ENCODE measurements at regions not wholly inside any gene's neighbourhood (a gene's known extent, or its start where the extent isn't known, plus 50 kb on each side); places are given as distances from the start of the nearest gene placed in this dataset.
"Not testable (repeated sequence)": the region's sequence is repeated elsewhere in the genome, so short reads cannot be mapped to it uniquely, and the experiment has no call there.

DNA sequence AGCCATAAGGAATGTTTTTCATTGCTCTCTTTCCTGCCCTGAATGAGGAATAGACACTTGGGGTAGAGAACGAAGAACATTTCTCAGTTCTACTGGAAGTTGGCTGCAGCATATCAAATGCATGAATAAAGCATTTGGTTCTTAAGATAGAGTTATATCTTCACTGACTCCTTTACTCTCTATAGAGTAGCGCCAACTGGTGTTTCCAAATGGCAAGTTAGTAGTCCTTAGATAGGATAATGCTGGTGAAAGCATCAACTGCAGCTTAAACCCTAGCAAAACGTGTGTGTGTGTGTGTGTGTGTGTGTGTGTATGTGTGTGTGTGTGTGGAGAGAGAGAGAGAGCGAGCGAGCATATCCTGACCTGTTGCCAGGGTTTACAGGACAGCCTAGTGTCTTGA is 62.2 kb upstream of the FRMPD4 start:
- TF ChIP-seq, protein P1, sequence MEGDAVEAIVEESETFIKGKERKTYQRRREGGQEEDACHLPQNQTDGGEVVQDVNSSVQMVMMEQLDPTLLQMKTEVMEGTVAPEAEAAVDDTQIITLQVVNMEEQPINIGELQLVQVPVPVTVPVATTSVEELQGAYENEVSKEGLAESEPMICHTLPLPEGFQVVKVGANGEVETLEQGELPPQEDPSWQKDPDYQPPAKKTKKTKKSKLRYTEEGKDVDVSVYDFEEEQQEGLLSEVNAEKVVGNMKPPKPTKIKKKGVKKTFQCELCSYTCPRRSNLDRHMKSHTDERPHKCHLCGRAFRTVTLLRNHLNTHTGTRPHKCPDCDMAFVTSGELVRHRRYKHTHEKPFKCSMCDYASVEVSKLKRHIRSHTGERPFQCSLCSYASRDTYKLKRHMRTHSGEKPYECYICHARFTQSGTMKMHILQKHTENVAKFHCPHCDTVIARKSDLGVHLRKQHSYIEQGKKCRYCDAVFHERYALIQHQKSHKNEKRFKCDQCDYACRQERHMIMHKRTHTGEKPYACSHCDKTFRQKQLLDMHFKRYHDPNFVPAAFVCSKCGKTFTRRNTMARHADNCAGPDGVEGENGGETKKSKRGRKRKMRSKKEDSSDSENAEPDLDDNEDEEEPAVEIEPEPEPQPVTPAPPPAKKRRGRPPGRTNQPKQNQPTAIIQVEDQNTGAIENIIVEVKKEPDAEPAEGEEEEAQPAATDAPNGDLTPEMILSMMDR (conservative IDR thresholded peaks at IDR 0.05; ENCODE audit: low read depth, low read length) = no peak
- DNase-seq (ENCODE audit: low read depth) = no peak
- H3K4me3 ChIP-seq (ENCODE audit: low read length) = no peak overlapping the region

DNA sequence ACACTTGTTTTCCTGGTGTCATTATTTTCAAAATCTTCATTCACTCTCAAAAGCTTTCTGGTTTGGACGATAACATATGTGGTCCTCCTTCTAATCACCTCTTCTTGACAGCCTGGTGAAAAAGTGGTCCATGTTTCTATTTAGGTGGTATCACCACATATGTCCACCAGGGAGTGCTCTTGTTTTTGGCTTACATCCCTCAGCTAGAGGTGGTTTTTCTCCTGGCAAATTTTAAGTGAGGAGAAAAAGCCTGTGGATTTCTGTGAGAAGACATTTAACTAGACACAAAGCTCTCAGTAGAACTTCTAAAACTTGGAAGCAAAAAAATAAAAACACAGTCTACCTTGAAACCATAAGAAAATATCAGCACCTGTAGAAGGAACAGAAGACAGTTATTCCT is 58.0 kb upstream of the FRMPD4 start:
- H3K4me3 ChIP-seq (ENCODE audit: low read length) = no peak overlapping the region
- no peak for DNase-seq (ENCODE audit: low read depth)
- TF ChIP-seq, protein P1 (conservative IDR thresholded peaks at IDR 0.05; ENCODE audit: low read depth, low read length) = peak; percentile 62

DNA sequence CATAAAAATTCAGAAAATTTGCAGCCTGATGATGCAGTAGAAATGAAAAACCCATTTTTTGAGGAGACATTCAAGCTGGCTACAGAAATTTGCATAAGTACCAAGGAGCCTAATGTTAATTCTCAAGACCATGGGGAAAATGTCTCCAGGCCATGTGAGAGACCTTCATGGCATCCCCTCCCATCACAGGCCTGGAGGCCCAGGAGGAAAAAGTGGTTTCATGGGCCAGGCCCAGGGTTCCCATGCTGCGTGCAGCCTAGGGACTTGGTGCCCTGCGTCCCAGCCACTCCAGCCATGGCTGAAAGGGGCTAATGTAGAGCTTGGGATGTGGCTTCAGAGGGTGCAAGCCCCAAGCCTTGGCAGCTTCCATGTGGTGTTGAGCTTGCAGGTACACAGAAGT is 55.3 kb upstream of the FRMPD4 start:
- not testable (repeated sequence) for DNase-seq (ENCODE audit: low read depth); H3K4me3 ChIP-seq (ENCODE audit: low read length)
